Ovary (tissue), 7 donors: ENCODE measurements at regions not wholly inside any gene's neighbourhood (a gene's known extent, or its start where the extent isn't known, plus 50 kb on each side); places are given as distances from the start of the nearest gene placed in this dataset.

ENCODE experiments used
- DNase-seq, 5 donors: peaks; one replicate each; pipeline ENCODE4 v3.0.0-alpha.2; 2019 to 2020
- H3K27ac ChIP-seq, 2 donors: fragments of 200-600 bp; one replicate each; pipeline versions ENCODE4 v1.5.1 to v1.8.0; 2019 to 2022
- H3K27me3 ChIP-seq: fragments of 200-600 bp; one replicate; pipeline ENCODE4 v1.8.0; 2022
- H3K36me3 ChIP-seq: fragments of 200-600 bp; sonication (generic); one replicate; pipeline ENCODE4 v1.5.1; 2019
- H3K4me1 ChIP-seq: one replicate; pipeline ENCODE4 v1.8.1; 2013; ENCODE audit warnings: mild to moderate bottlenecking, moderate library complexity; ENCODE audit not compliant: insufficient read depth
- H3K4me3 ChIP-seq: fragments of 200-600 bp; sonication (generic); one replicate; pipeline ENCODE4 v1.5.1; 2017
- H3K9me3 ChIP-seq, 2 donors: fragments of 200-600 bp in 1 of 2; sonication (generic) in 1 of 2; one replicate each; pipeline versions ENCODE4 v1.5.1 to v1.8.1; 2013 to 2019; ENCODE audit warnings: mild to moderate bottlenecking in 1 of 2, moderate library complexity in 1 of 2
- CTCF ChIP-seq, 3 donors: fragments of 450-650 bp in 2 of 3; fragments of 200-600 bp in 1 of 3; IDR thresholded peaks; one replicate each; pipeline versions ENCODE4 v1.5.1 to v1.8.0; 2016 to 2022; ENCODE audit warnings: antibody characterized with exemption in 3 of 3, mild to moderate bottlenecking in 1 of 3
- EP300 ChIP-seq: sonication (generic); formaldehyde crosslinking; IDR thresholded peaks from one replicate; pipeline ENCODE4 v1.6.1; 2017; ENCODE audit warnings: antibody characterized with exemption
- POLR2A ChIP-seq: fragments of 450-650 bp; IDR thresholded peaks from one replicate; pipeline ENCODE4 v1.6.1; 2017; ENCODE audit warnings: antibody characterized with exemption, mild to moderate bottlenecking, moderate library complexity
- WGBS, 3 donors: extraction: QIAGEN DNeasy Blood & Tissue Kit in 1 of 3; methylation state at CpG; one replicate each; pipeline versions ENCODE4 v1.1.5 to v1.1.7; 2013 to 2017; 5-methylcytosine and 5-hydroxymethylcytosine counted together
- intact Hi-C, 4 donors: fragments of 100-400 bp; cut with DNase I; formaldehyde crosslinking; loops; one replicate each; pipeline versions ENCODE4 v1.11.0 to v1.15.1; 2022 to 2023
- donor health status: DM: no; HTN: no; CAD: no; lungs with moderate emphysema.
- donor health status: DM: no; HTN: no; CAD: no.
- donor health status: Bipolar disorder and iron deficiency.
- donor health status: DM: no; HTN: no; CAD: no.
- donor health status: DM: yes; HTN: yes; CAD: no.

DNA sequence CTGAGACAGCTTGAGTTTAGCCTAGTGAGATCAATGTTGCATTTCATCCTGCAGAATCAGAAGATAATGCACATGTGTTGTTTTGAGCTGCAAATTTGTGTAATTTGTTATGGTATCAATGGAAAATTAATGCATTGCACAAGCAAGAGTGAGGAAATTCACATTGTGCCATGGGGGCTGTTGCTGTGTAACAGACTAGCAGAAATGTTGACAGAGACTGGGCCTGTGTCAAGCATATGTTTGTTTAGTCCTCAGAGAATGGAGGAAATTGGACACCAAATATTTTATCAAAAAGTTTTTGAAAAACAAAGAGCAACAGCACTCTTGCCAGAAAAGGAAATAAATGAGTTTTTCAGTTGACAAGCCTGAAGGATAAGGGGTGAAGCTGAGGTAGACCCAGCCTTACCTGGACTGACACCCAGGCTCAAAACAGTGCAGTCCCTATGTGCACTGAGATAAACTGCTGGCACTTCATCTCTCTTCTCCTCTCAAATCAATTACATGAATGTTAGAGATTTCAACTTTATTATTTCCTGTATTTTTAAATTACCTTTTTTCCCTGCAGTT is 1150.0 kb downstream of the FSCB start:
- Histone ChIP-seq H3K4me1 (no peaks in the 10 kb centered on the region), H3K36me3 (no peaks in the 10 kb centered on the region), H3K9me3 (no peaks in the 10 kb centered on the region), H3K27me3 (no peaks in the 10 kb centered on the region), H3K4me3 (no peak overlapping the region), H3K27ac (no peak overlapping the region)
- DNase-seq, result no peak
- TF ChIP-seq POLR2A (no peak), EP300 (no peak), CTCF (IDR thresholded peaks at IDR 0.05) (no peak)
- intact Hi-C loops, result no loop called here

- no peak overlapping the region for H3K27ac ChIP-seq
- H3K4me3 ChIP-seq, result no peak overlapping the region
- H3K4me1 ChIP-seq, result no peaks in the 10 kb centered on the region
- H3K27me3 ChIP-seq, result no peaks in the 10 kb centered on the region
- H3K9me3 ChIP-seq, result no peaks in the 10 kb centered on the region
- no peaks in the 10 kb centered on the region for H3K36me3 ChIP-seq
- intact Hi-C loops, result no loop called here
- DNase-seq, result no peak
- TF ChIP-seq EP300 (no peak), POLR2A (no peak), CTCF (IDR thresholded peaks at IDR 0.05) (no peak)
- 26 to 30% (median 29%) methylated on average over 1 of the region's 1 CpG for WGBS, 3 donors
Measured at GRCh38 chr14:43356382-43356781, 1150.7 kb downstream of the FSCB start.

DNA sequence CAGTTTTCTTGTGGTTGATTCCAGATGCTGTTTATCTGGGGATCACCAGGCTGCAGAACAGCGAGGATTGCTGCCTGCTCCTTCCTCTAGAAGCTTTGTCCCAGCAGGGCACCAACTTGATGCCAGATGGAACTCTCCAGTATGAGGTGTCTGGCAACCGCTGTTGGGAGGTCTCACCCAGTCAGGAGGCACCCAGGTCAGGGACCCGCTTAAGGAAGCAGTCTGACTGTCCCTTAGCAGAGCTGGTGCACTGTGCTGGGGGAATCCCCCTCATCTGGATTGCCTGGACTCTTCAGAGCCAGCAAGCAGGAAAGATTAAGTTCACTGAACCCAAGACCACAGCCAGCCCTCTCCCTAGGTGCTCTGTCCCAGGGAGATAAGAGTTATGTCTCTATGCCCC is 1165.2 kb downstream of the FSCB start:
- no peaks in the 10 kb centered on the region for H3K36me3 ChIP-seq
- H3K9me3 ChIP-seq, result no peaks in the 10 kb centered on the region
- no peak overlapping the region for H3K4me3 ChIP-seq
- TF ChIP-seq EP300, result no peak
- no peak for TF ChIP-seq POLR2A
- TF ChIP-seq CTCF (IDR thresholded peaks at IDR 0.05), result no peak
- no peak overlapping the region for H3K27ac ChIP-seq
- H3K4me1 ChIP-seq, result no peaks in the 10 kb centered on the region
- H3K27me3 ChIP-seq, result no peaks in the 10 kb centered on the region
- 84 to 89% (median 87%) methylated on average over 3 of the region's 3 CpGs for WGBS, 3 donors
- DNase-seq, result no peak
- intact Hi-C loops, result no loop called here

DNA sequence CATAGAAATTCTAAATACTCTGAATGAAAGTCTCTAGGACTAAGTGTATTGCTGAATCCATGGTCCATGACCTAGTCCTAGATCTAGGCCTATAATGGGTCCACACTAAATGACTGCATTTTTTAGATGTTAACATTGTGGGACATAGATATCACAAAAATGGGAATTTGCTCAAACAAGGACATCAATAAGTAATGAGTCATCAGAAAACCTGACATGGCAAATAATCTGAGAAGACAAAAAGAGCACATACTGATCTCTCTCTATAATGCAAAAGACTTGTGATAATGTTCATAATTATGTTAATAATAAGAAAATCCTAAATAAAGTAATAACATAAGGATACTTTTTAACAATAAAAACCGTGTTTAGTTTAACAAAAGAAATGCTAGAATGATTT is 1168.4 kb downstream of the FSCB start:
- no peak overlapping the region for H3K27ac ChIP-seq
- H3K4me1 ChIP-seq, result no peaks in the 10 kb centered on the region
- H3K36me3 ChIP-seq, result no peaks in the 10 kb centered on the region
- H3K27me3 ChIP-seq, result no peaks in the 10 kb centered on the region
- intact Hi-C loops, result no loop called here
- no peaks in the 10 kb centered on the region for H3K9me3 ChIP-seq
- DNase-seq, result no peak
- TF ChIP-seq POLR2A (no peak), CTCF (IDR thresholded peaks at IDR 0.05) (no peak), EP300 (no peak)
- H3K4me3 ChIP-seq, result no peak overlapping the region
- 54 to 72% (median 58%) methylated on average over 1 of the region's 1 CpG for WGBS, 3 donors
